Brain microvascular endothelial cell (primary cell): ENCODE measurements at regions not wholly inside any gene's neighbourhood (a gene's known extent, or its start where the extent isn't known, plus 50 kb on each side); places are given as distances from the start of the nearest gene placed in this dataset.

Source experiments
- DNase-seq: peaks from one replicate; pipeline ENCODE4 v3.0.0-alpha.2; 2020
- H3K27ac ChIP-seq: fragments of 250-450 bp; sonication (Bioruptor Pico); 2 replicates; pipeline ENCODE4 v1.5.1; 2020; ENCODE audit warnings: mild to moderate bottlenecking, moderate library complexity
- H3K27me3 ChIP-seq: fragments of 250-450 bp; sonication (Bioruptor Pico); replicated peaks from 2 replicates; pipeline ENCODE4 v1.5.1; 2020; ENCODE audit warnings: mild to moderate bottlenecking
- H3K36me3 ChIP-seq: fragments of 250-450 bp; sonication (Bioruptor Pico); replicated peaks from 2 replicates; pipeline ENCODE4 v1.5.1; 2020; ENCODE audit warnings: mild to moderate bottlenecking
- H3K4me3 ChIP-seq: 2 replicates; pipeline ENCODE4 v1.5.1; 2011; ENCODE audit warnings: low read depth, mild to moderate bottlenecking, control low read depth, low read length, moderate library complexity
- CTCF ChIP-seq: IDR thresholded peaks from 2 replicates; pipeline ENCODE4 v1.5.1; 2011; ENCODE audit warnings: low read depth, mild to moderate bottlenecking, moderate library complexity, low read length, control low read depth, inconsistent platforms; ENCODE audit errors: missing control alignments
- in situ Hi-C: cut with HindIII; loops from 2 replicates; pipeline ENCODE4 v1.10.0; 2017; ENCODE audit warnings: low sequenced_read_pairs, low pct_ligation_motif_present

GRCh38 chr2:6079405-6079804, 387.2 kb downstream of the SOX11 start:
- in situ Hi-C loops = no loop called here
- H3K4me3 ChIP-seq = no peak overlapping the region
- DNase-seq = no peak

GRCh38 chr2:6080932-6081753, 389.0 kb downstream of the SOX11 start:
- in situ Hi-C loops = no loop called here
- Histone ChIP-seq H3K27me3 (no peaks in the 10 kb centered on the region), H3K4me3 (peak overlapping the region; percentile 20), H3K36me3 (no peaks in the 10 kb centered on the region), H3K27ac (no peak overlapping the region)
- no peak for TF ChIP-seq CTCF
- DNase-seq = no peak

More at GRCh38 chr2:6079405-6079804, 387.2 kb downstream of the SOX11 start:
- Histone ChIP-seq H3K27me3 (no peaks in the 10 kb centered on the region), H3K36me3 (no peaks in the 10 kb centered on the region), H3K27ac (no peak overlapping the region)
- TF ChIP-seq CTCF = no peak

- in situ Hi-C loops = no loop called here
- Histone ChIP-seq H3K27ac (no peak overlapping the region), H3K27me3 (no peaks in the 10 kb centered on the region), H3K4me3 (no peak overlapping the region), H3K36me3 (no peaks in the 10 kb centered on the region)
- DNase-seq = no peak
- TF ChIP-seq CTCF = no peak
Observed at GRCh38 chr2:6081955-6082624, 389.9 kb downstream of the SOX11 start.

- in situ Hi-C loops = no loop called here
- TF ChIP-seq CTCF = no peak
- DNase-seq = no peak
- Histone ChIP-seq H3K27me3 (no peaks in the 10 kb centered on the region), H3K36me3 (no peaks in the 10 kb centered on the region), H3K4me3 (no peak overlapping the region), H3K27ac (no peak overlapping the region)
Observed at GRCh38 chr2:6082625-6083018, 390.4 kb downstream of the SOX11 start.

GRCh38 chr2:6083136-6083535, 391.0 kb downstream of the SOX11 start:
- TF ChIP-seq CTCF = no peak
- no peak overlapping the region for H3K4me3 ChIP-seq
- H3K36me3 ChIP-seq = no peaks in the 10 kb centered on the region
- no peak for DNase-seq
- no peaks in the 10 kb centered on the region for H3K27me3 ChIP-seq
- in situ Hi-C loops = no loop called here
- no peak overlapping the region for H3K27ac ChIP-seq
